MM.1S (cell line): ENCODE measurements at regions not wholly inside any gene's neighbourhood (a gene's known extent, or its start where the extent isn't known, plus 50 kb on each side); places are given as distances from the start of the nearest gene placed in this dataset.

Experiments
- CTCF ChIP-seq: fragments of 300-600 bp; sonication (generic); IDR thresholded peaks from 2 replicates; pipeline ENCODE4 v1.5.1; 2016; ENCODE audit warnings: antibody characterized with exemption, low read length, mixed read lengths
- EZH2 ChIP-seq: fragments of 300-600 bp; sonication (generic); optimal IDR thresholded peaks from 2 replicates; pipeline ENCODE3; 2017; ENCODE audit warnings: low read depth, mild to moderate bottlenecking, antibody characterized with exemption, low read length, mixed read lengths

- TF ChIP-seq CTCF (no peak), EZH2 (no peak)
Measured at GRCh38 chr2:107694667-107695066, 132.0 kb upstream of the RGPD4 start.
